Lower leg skin (tissue), 4 donors: ENCODE measurements at regions not wholly inside any gene's neighbourhood (a gene's known extent, or its start where the extent isn't known, plus 50 kb on each side); places are given as distances from the start of the nearest gene placed in this dataset.
A peak's percentile ranks its signal among the peaks of the same experiment; 100 is the strongest.
"Not testable (repeated sequence)": the region's sequence is repeated elsewhere in the genome, so short reads cannot be mapped to it uniquely, and the experiment has no call there.

Experiments
- DNase-seq, 2 donors: peaks; one replicate each; pipeline ENCODE4 v3.0.0-alpha.2; 2019; ENCODE audit warnings: low spot score in 2 of 2
- H3K4me3 ChIP-seq: fragments of 200-600 bp; sonication (generic); 2 replicates; pipeline ENCODE4 v1.5.1; 2017; ENCODE audit warnings: mild to moderate bottlenecking, low read depth; ENCODE audit not compliant: poor library complexity, severe bottlenecking
- POLR2A ChIP-seq, 2 donors: fragments of 450-650 bp; IDR thresholded peaks; one replicate each; pipeline ENCODE4 v1.6.1; 2016 to 2017; ENCODE audit warnings: antibody characterized with exemption in 2 of 2, mild to moderate bottlenecking in 1 of 2, moderate library complexity in 1 of 2
- WGBS, 2 donors: methylation state at CpG; one replicate each; pipeline ENCODE4 v1.1.5; 2018; 5-methylcytosine and 5-hydroxymethylcytosine counted together
- intact Hi-C: fragments of 100-400 bp; cut with DNase I; formaldehyde crosslinking; loops from one replicate; pipeline ENCODE4 v1.15.0; 2023; ENCODE audit warnings: low total_unique reads
- TF ChIP-seq, protein P1 (sequence below), 3 donors: fragments of 450-650 bp; IDR thresholded peaks; one replicate each; pipeline ENCODE4 v1.5.1; 2016; ENCODE audit warnings: antibody characterized with exemption in 3 of 3, mild to moderate bottlenecking in 3 of 3, moderate library complexity in 2 of 3

DNA sequence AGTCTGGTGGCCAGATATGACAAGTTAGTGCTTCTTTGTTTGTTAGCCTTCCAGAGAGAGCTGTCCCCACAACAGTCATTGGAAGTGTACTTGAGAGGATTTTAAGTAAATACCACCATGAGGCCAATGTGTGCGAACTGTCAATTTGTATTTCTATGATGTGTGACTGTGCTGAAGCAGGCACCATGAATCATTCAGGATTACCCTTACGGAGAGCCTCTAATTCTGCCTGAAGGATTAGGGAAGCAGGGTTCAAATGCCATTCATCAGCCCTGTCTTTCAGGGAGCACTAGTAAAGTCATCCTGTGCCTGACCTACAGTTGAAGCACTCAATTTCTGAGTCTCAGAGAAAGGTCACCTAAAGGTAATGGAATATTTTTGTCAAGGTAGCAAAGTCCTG, 109.3 kb downstream of the GATA3 start:
- no peak for DNase-seq
- 77 to 87% methylated on average over 2 of the region's 2 CpGs for WGBS, 2 donors
- intact Hi-C loops: no loop called here
- TF ChIP-seq POLR2A (IDR thresholded peaks at IDR 0.05): no peak
- TF ChIP-seq, protein P1, sequence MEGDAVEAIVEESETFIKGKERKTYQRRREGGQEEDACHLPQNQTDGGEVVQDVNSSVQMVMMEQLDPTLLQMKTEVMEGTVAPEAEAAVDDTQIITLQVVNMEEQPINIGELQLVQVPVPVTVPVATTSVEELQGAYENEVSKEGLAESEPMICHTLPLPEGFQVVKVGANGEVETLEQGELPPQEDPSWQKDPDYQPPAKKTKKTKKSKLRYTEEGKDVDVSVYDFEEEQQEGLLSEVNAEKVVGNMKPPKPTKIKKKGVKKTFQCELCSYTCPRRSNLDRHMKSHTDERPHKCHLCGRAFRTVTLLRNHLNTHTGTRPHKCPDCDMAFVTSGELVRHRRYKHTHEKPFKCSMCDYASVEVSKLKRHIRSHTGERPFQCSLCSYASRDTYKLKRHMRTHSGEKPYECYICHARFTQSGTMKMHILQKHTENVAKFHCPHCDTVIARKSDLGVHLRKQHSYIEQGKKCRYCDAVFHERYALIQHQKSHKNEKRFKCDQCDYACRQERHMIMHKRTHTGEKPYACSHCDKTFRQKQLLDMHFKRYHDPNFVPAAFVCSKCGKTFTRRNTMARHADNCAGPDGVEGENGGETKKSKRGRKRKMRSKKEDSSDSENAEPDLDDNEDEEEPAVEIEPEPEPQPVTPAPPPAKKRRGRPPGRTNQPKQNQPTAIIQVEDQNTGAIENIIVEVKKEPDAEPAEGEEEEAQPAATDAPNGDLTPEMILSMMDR (IDR thresholded peaks at IDR 0.05): no peak
- H3K4me3 ChIP-seq: no peak overlapping the region

DNA sequence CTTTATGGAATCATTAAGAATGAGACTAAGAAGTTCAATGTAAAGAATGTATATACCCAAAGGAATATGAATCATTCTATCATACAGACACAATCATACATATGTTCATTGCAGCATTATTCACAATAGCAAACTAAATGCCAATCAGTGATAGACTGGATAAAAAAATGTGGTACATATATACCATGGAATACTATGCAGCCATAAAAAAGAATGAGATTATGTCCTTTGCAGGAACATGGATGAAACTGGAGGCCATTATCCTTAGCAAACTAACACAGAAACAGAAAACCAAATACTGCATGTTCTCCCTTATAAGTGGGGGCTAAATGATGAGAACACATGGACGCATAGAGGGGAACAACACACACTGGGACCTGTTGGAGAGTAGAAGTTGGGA, 110.2 kb downstream of the GATA3 start:
- H3K4me3 ChIP-seq, DNase-seq, intact Hi-C loops: not testable (repeated sequence)
- 95 to 97% methylated on average over 1 of the region's 1 CpG for WGBS, 2 donors

DNA sequence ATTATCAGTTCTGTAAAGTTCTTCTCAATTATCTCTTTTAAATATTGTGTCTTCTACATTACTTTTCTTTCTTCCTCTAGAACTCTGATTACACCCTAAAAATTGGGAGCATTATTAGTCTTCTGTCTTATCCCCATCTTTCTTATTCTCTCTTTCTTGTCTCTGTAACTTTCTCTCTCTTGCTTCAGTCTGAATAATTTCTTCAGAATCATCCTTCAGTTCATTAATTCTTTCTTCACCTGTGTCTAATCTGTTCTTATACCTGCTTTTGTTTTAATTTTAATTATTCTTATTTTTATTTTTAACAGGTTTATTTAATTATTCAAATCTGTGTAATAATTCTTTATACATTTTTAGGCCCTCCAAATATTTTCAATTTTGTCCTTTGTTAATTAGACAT, 114.3 kb downstream of the GATA3 start:
- TF ChIP-seq, protein P1 (IDR thresholded peaks at IDR 0.05): no peak
- intact Hi-C loops: no loop called here
- no peak overlapping the region for H3K4me3 ChIP-seq
- DNase-seq: no peak

DNA sequence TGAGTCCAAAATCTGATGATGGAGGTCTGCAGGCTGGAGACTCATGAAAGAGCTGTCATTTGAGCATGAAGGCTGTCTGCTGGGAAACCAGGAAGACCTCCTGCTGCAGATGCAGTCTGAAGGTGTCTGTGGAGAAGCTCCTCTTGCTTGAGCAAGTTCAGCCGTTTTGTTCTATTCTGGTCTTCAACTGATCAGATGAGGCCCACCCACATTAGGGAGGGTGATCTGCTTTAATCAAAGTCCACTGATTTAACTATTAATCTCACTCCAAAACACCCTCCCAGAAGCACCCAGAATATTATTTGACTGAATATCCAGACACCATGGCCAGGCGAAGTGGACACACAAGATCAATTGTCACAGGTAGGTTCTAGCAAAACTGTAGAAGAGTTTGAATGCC, 116.5 kb downstream of the GATA3 start:
- no peak for DNase-seq
- intact Hi-C loops: no loop called here
- WGBS, 2 donors: 89 to 95% methylated on average over 2 of the region's 2 CpGs
- H3K4me3 ChIP-seq: no peak overlapping the region
- no peak for TF ChIP-seq POLR2A (IDR thresholded peaks at IDR 0.05)

DNA sequence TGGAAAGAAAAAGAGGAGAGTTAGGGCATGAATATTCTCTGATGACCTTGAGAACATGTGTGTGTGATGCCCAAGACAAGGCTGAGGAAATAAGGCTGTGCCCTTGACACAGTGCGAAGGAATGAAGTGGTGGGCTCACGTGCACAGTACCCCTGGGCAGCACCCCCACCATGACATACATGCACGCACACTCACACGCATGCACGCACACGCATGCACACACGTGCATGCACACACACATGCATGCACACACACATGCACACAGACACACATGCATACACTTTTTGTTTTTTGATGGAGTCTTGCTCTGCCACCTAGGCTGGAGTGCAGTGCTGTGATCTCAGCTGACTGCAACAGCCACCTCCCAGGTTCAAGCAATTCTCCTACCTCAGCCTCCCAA, 118.1 kb downstream of the GATA3 start:
- TF ChIP-seq, protein P1 (IDR thresholded peaks at IDR 0.05): no peak
- no peak for TF ChIP-seq POLR2A (IDR thresholded peaks at IDR 0.05)
- 93% methylated on average over 7 of the region's 7 CpGs for WGBS, 2 donors
- H3K4me3 ChIP-seq: no peak overlapping the region
- DNase-seq: peak in 1 of 2 donors; percentile 60
- intact Hi-C loops: no loop called here

DNA sequence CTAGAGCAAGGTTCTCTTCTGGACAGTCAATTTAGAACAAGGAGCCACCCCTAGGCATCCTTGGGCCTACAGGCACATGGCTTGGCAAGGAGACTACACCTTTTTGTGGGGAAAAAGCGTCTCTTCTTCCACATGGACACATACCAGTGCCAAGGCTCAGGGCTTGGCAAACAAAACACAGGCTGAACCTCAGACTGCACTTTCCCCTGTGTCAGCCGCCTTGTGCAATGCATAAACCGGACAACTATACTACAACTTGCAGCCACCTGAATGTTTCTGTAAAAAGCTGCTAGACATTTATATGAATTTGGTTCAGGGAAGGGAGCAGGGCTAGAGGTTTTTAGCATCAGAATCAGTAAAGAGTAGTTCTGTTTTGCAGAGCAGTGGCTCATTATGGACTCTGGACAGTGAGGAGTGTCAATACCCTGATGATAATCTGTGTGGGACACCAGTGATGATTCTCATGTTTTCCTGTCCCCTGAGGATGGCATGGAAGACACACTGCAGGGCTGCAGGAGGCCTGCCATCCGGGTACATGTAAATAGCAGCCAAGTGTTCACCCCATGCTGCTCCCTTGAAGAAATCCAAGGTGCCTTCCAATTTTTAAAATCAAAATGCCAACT, 118.9 kb downstream of the GATA3 start:
- WGBS, 2 donors: 88 to 91% methylated on average over 4 of the region's 4 CpGs
- intact Hi-C loops: no loop called here
- no peak for TF ChIP-seq POLR2A (IDR thresholded peaks at IDR 0.05)
- TF ChIP-seq, protein P1 (IDR thresholded peaks at IDR 0.05): no peak
- no peak overlapping the region for H3K4me3 ChIP-seq
- DNase-seq: peak in 1 of 2 donors; percentile 8

DNA sequence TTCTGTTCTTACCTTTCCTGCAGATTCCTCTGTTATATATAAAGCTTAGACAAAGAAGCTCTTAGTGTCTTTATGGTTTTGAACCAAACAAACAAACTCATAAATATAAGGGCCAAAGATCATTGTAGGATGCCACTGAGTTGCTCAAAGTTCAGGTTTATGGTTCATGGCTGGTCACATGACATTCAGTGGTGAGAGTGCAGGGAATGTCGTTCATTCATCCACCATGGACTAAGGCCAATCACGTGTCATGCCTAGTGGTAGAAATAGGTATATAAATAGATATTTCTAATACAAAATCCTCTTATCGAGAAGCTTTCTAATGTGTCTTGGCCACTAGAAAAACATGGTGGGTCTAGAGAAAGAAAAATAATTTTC, 119.4 kb downstream of the GATA3 start:
- TF ChIP-seq POLR2A (IDR thresholded peaks at IDR 0.05): no peak
- TF ChIP-seq, protein P1 (IDR thresholded peaks at IDR 0.05): no peak
- WGBS, 2 donors: 76 to 78% methylated on average over 3 of the region's 3 CpGs
- intact Hi-C loops: no loop called here

More for the DNA sequence above, 119.4 kb downstream of the GATA3 start:
- DNase-seq: no peak
- H3K4me3 ChIP-seq: no peak overlapping the region
